ENCODE measurements at regions not wholly inside any gene's neighbourhood (a gene's known extent, or its start where the extent isn't known, plus 50 kb on each side); places are given as distances from the start of the nearest gene placed in this dataset.

DNA sequence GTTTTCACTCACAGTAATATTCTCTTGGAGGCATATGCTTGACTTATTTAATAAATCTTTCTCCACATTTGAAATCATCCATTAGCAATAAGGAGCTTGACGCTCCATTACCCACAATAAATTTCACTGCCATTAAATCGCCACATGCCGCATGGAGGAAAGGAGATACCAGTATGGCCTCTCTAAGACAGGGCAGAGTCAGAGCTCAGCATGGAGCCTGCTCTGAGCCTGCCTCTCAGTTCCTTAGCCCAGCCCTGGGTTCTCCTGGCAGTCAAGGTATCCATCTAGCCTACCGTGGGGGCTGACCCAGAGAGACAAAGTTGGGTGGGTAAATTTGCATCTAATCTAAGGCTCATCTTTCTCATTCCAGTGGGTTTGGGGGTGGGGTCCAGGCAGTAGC, 80.3 kb upstream of the CES5A start:
- DNase-seq (ENCODE audit: low spot score), result no peak

GRCh38 chr16:55954906-55955305, 79.7 kb upstream of the CES5A start:
- DNase-seq (ENCODE audit: low spot score), result no peak
- in situ Hi-C loops (cut with MboI; ENCODE audit: low pct_unique_long_range_greater_than_20kb, low sequenced_read_pairs, unreplicated experiment), result no loop called here
- TF ChIP-seq CTCF (IDR thresholded peaks at IDR 0.05; ENCODE audit: extremely low read depth, insufficient read depth, missing control alignments), result no peak

More for the DNA sequence above, 80.3 kb upstream of the CES5A start:
- TF ChIP-seq CTCF (IDR thresholded peaks at IDR 0.05; ENCODE audit: extremely low read depth, insufficient read depth, missing control alignments), result no peak
- in situ Hi-C loops (cut with MboI; ENCODE audit: low pct_unique_long_range_greater_than_20kb, low sequenced_read_pairs, unreplicated experiment), result no loop called here

DNA sequence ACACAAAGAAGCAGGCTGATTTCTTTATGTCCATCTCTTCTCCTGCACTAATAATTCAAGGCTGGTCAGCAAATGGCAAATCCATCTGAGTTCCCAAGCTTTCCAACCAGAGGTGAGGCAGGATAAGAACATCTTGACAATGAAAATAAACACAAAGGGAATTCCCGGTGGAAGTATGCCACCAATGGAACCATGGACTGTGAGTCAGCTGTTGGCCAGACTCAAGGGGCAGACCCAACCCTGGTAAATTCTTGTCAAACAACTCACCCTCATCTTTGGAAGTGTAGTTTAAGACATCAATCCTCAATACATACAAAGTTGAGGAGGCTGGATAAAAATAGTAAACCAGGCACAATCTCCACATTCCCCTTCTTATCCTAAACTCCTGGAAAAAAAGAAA, 74.3 kb upstream of the CES5A start:
- no peak for TF ChIP-seq CTCF (IDR thresholded peaks at IDR 0.05; ENCODE audit: extremely low read depth, insufficient read depth, missing control alignments)
- in situ Hi-C loops (cut with MboI; ENCODE audit: low pct_unique_long_range_greater_than_20kb, low sequenced_read_pairs, unreplicated experiment), result loop anchor here (10.0 kb wide), 1 partner anchor 375 kb away; no protein-coding TSS in a partner anchor
- no peak for DNase-seq (ENCODE audit: low spot score)

DNA sequence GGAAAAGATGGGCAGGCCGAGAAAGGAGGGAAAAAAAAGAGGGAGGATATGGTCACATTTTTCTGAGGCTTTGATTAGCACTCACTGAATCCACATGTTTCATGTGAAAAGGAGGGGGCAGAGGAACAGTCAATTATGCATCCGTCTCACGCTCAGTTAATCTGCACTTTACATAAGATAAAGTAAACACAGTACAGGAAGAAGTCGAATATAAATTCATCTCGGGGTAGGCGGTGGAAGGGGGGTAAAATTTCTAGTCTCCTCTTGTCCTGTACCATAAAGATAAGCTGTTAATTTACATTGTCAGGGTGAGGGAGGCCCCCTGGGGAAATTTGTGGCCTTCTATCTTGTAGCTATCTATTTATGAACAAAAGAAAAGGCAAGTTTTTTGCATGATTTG, 73.1 kb upstream of the CES5A start:
- in situ Hi-C loops (cut with MboI; ENCODE audit: low pct_unique_long_range_greater_than_20kb, low sequenced_read_pairs, unreplicated experiment), result loop anchor here (10.0 kb wide), 1 partner anchor 377 kb away; no protein-coding TSS in a partner anchor
- no peak for TF ChIP-seq CTCF (IDR thresholded peaks at IDR 0.05; ENCODE audit: extremely low read depth, insufficient read depth, missing control alignments)
- DNase-seq (ENCODE audit: low spot score), result no peak

DNA sequence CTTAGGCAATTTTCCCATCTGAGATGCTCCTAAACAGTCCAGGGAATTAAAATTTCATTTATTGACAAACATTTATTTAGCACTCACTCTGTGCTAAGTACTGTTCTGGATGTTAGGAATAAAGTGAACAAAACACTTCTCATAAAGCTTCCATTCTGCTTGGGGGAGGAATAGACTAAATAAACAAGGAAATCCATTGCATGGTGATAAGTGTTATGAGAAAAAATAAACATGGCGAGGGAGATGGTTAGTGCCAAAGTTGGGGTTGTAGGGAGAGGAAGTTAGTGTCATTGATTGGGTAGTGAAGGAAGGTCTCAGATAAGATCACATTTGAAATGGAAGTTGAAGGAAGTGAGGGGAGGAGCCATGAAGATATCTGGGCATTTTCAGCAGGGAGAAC, 72.2 kb upstream of the CES5A start:
- DNase-seq (ENCODE audit: low spot score), result no peak
- no peak for TF ChIP-seq CTCF (IDR thresholded peaks at IDR 0.05; ENCODE audit: extremely low read depth, insufficient read depth, missing control alignments)
- in situ Hi-C loops (cut with MboI; ENCODE audit: low pct_unique_long_range_greater_than_20kb, low sequenced_read_pairs, unreplicated experiment), result loop anchor here (10.0 kb wide), 1 partner anchor 377 kb away; no protein-coding TSS in a partner anchor

- DNase-seq (ENCODE audit: low spot score), result peak; percentile 20
- TF ChIP-seq CTCF (IDR thresholded peaks at IDR 0.05; ENCODE audit: extremely low read depth, insufficient read depth, missing control alignments), result peak; percentile 92
- in situ Hi-C loops (cut with MboI; ENCODE audit: low pct_unique_long_range_greater_than_20kb, low sequenced_read_pairs, unreplicated experiment), result loop anchor here (10.0 kb wide), 1 partner anchor 380 kb away; no protein-coding TSS in a partner anchor
These were observed 69.2 kb upstream of the CES5A start for GRCh38 chr16:55944377-55944802.

Data from GM13977 (cell line).